Erythroblast (primary cell): ENCODE measurements at regions not wholly inside any gene's neighbourhood (a gene's known extent, or its start where the extent isn't known, plus 50 kb on each side); places are given as distances from the start of the nearest gene placed in this dataset.

Source experiments
- GATA1 ChIP-seq: IDR thresholded peaks from 2 replicates; pipeline ENCODE4 v1.6.1; 2011; ENCODE audit warnings: low read depth, mild to moderate bottlenecking, control low read depth, low read length, moderate library complexity
- POLR2A ChIP-seq: IDR thresholded peaks from 2 replicates; pipeline ENCODE4 v1.6.1; 2011; ENCODE audit warnings: mild to moderate bottlenecking, low read length

DNA sequence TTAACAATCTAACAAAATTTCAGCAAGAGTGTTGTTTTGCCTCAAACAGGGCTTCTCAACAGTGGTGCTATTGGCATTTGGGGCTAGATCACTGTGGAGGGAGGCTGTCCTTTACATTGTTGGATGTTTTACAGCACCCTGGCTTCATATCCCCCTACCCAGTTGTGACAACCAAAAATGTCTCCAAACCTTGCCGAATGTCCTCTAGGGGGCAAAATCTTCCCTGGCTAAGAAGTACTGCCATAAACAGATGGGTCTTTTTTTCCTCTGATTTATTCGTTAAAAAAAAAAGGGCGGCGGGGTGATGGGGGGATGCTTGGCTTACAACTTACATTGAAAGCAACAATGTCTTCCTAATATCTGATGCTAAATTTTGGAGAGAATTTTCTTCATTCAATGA is 207.6 kb upstream of the CCDC150 start:
- no peak for TF ChIP-seq POLR2A
- no peak for TF ChIP-seq GATA1
